ENCODE measurements at regions not wholly inside any gene's neighbourhood (a gene's known extent, or its start where the extent isn't known, plus 50 kb on each side); places are given as distances from the start of the nearest gene placed in this dataset.

DNA sequence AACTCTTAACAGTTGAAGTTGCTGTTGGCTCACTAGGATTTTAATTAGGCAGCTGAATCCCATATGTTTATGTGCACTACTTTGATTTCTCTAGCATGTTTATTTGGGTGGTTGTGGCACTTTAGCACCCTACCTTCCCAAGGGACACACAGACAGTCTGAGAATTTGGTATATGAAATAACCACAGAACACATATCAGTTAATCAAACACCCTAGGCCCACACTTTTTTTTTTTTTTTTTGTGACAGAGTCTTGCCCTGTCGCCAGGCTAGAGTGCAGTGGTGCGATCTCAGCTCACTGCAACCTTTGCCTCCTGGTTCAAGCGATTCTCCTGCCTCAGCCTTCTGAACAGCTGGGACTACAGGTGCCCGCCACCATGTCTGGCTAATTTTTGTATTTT lies 130.5 kb downstream of the DCK start:
- Mint-ChIP-seq H3K4me1 (ENCODE audit: unreplicated experiment) (no peaks in the 10 kb centered on the region), H3K27ac (ENCODE audit: unreplicated experiment) (no peak overlapping the region), H3K36me3 (ENCODE audit: unreplicated experiment) (no peaks in the 10 kb centered on the region), H3K9me3 (ENCODE audit: unreplicated experiment) (no peaks in the 10 kb centered on the region), H3K4me3 (ENCODE audit: unreplicated experiment) (no peak overlapping the region), H3K27me3 (ENCODE audit: unreplicated experiment) (peaks cover 38% of the 10 kb centered on the region)
- TF ChIP-seq, protein P1, sequence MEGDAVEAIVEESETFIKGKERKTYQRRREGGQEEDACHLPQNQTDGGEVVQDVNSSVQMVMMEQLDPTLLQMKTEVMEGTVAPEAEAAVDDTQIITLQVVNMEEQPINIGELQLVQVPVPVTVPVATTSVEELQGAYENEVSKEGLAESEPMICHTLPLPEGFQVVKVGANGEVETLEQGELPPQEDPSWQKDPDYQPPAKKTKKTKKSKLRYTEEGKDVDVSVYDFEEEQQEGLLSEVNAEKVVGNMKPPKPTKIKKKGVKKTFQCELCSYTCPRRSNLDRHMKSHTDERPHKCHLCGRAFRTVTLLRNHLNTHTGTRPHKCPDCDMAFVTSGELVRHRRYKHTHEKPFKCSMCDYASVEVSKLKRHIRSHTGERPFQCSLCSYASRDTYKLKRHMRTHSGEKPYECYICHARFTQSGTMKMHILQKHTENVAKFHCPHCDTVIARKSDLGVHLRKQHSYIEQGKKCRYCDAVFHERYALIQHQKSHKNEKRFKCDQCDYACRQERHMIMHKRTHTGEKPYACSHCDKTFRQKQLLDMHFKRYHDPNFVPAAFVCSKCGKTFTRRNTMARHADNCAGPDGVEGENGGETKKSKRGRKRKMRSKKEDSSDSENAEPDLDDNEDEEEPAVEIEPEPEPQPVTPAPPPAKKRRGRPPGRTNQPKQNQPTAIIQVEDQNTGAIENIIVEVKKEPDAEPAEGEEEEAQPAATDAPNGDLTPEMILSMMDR (IDR thresholded peaks at IDR 0.05) = no peak
- no peak for DNase-seq (ENCODE audit: extremely low spot score, unreplicated experiment)

- no peak overlapping the region for H3K27ac Mint-ChIP-seq (ENCODE audit: unreplicated experiment)
These were observed 131.7 kb downstream of the DCK start for GRCh38 chr4:71125137-71125536.

GRCh38 chr4:71126719-71127118 lies 133.3 kb downstream of the DCK start:
- no peaks in the 10 kb centered on the region for H3K36me3 Mint-ChIP-seq (ENCODE audit: unreplicated experiment)
- TF ChIP-seq, protein P1 (IDR thresholded peaks at IDR 0.05) = no peak
- no peak overlapping the region for H3K4me3 Mint-ChIP-seq (ENCODE audit: unreplicated experiment)
- H3K4me1 Mint-ChIP-seq (ENCODE audit: unreplicated experiment) = peaks cover 4% of the 10 kb centered on the region
- no peaks in the 10 kb centered on the region for H3K9me3 Mint-ChIP-seq (ENCODE audit: unreplicated experiment)
- peaks cover 46% of the 10 kb centered on the region for H3K27me3 Mint-ChIP-seq (ENCODE audit: unreplicated experiment)
- no peak for DNase-seq (ENCODE audit: extremely low spot score, unreplicated experiment)
- H3K27ac Mint-ChIP-seq (ENCODE audit: unreplicated experiment) = no peak overlapping the region

More at GRCh38 chr4:71125137-71125536, 131.7 kb downstream of the DCK start:
- TF ChIP-seq, protein P1 (IDR thresholded peaks at IDR 0.05) = no peak
- H3K9me3 Mint-ChIP-seq (ENCODE audit: unreplicated experiment) = no peaks in the 10 kb centered on the region
- no peaks in the 10 kb centered on the region for H3K36me3 Mint-ChIP-seq (ENCODE audit: unreplicated experiment)
- DNase-seq (ENCODE audit: extremely low spot score, unreplicated experiment) = no peak
- peaks cover 40% of the 10 kb centered on the region for H3K27me3 Mint-ChIP-seq (ENCODE audit: unreplicated experiment)
- no peaks in the 10 kb centered on the region for H3K4me1 Mint-ChIP-seq (ENCODE audit: unreplicated experiment)
- no peak overlapping the region for H3K4me3 Mint-ChIP-seq (ENCODE audit: unreplicated experiment)

DNA sequence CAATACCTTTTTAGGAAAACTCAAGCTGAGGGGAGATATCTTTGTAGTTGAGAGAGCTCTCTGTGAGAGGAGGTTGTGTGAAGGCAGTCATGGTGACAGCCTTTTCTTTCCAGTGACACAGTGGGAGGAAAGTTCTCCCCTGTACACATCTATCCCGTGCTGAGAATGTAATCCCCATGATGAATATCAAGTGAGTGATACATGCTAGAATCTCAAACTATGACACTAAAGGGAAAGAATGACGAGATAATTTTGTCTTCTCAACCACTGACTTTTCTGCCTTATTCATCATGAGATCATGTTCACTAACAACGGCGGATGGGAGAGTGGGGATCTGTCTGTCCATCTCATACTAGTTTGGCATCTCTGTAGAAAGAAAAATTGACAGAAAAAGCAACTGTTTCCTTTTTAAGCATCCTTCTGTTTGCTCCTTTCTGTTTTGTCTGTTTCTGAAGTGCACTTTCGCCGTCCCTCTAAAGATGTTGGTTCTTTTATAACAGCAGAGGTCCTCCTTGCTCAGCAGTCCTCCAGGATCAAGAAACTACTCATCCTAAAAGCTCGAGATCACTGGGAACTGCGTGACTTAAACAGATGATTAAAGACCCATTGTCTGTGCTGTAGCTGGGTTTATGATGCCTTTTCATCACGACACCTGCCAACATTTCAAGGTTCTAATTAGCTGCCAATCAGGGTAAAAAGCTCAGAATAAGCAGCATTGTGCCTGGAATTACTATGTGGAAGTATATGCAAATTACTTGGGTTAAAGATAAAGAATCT lies 137.6 kb downstream of the DCK start:
- peaks cover 4% of the 10 kb centered on the region for H3K4me1 Mint-ChIP-seq (ENCODE audit: unreplicated experiment)
- no peaks in the 10 kb centered on the region for H3K36me3 Mint-ChIP-seq (ENCODE audit: unreplicated experiment)
- no peak for DNase-seq (ENCODE audit: extremely low spot score, unreplicated experiment)
- peaks cover 22% of the 10 kb centered on the region for H3K27me3 Mint-ChIP-seq (ENCODE audit: unreplicated experiment)
- TF ChIP-seq, protein P1 (IDR thresholded peaks at IDR 0.05) = peak; percentile 37
- H3K4me3 Mint-ChIP-seq (ENCODE audit: unreplicated experiment) = no peak overlapping the region
- H3K9me3 Mint-ChIP-seq (ENCODE audit: unreplicated experiment) = no peaks in the 10 kb centered on the region
- H3K27ac Mint-ChIP-seq (ENCODE audit: unreplicated experiment) = no peak overlapping the region

DNA sequence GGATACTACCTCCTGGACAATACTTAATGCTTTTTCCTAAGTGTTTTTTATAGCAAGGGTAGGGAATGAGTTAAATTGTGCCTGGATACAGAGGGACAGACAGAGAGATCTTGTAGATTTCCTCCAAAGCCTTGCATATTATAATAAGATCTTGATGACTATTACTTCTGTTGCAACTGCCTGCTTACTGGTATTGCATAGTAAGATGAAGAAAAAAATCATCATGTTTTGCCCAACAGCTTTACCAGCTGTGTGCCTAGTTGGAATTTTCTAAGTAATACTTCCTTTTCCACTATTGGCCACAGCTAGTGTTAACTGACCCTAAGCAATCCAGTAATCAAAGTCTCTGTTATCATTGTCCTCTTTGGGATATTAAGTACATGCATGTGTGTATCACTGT lies 139.0 kb downstream of the DCK start:
- TF ChIP-seq, protein P1 (IDR thresholded peaks at IDR 0.05) = no peak
- Mint-ChIP-seq H3K4me3 (ENCODE audit: unreplicated experiment) (no peak overlapping the region), H3K36me3 (ENCODE audit: unreplicated experiment) (no peaks in the 10 kb centered on the region), H3K9me3 (ENCODE audit: unreplicated experiment) (no peaks in the 10 kb centered on the region), H3K27me3 (ENCODE audit: unreplicated experiment) (peaks cover 18% of the 10 kb centered on the region), H3K27ac (ENCODE audit: unreplicated experiment) (no peak overlapping the region), H3K4me1 (ENCODE audit: unreplicated experiment) (peaks cover 4% of the 10 kb centered on the region)
- no peak for DNase-seq (ENCODE audit: extremely low spot score, unreplicated experiment)

All from osteocyte (in vitro differentiated cells).